ENCODE measurements at regions not wholly inside any gene's neighbourhood (a gene's known extent, or its start where the extent isn't known, plus 50 kb on each side); places are given as distances from the start of the nearest gene placed in this dataset.
"Not testable (repeated sequence)": the region's sequence is repeated elsewhere in the genome, so short reads cannot be mapped to it uniquely, and the experiment has no call there.

- Mint-ChIP-seq H3K4me1 (peaks cover 45 to 51% (median 47%) of the 10 kb centered on the region in 3 donors), H3K27me3 (no peaks in the 10 kb centered on the region), H3K36me3 (no peaks in the 10 kb centered on the region), H3K9me3 (peaks cover 0 to 4% (median 0%) of the 10 kb centered on the region in 3 donors), H3K4me3 (no peak overlapping the region), H3K27ac (no peak overlapping the region)
- CTCF ChIA-PET, result no interaction called here
- peaks cover 10 to 34% of the 10 kb centered on the region in 2 experiments for H3K4me1 ChIP-seq (ENCODE audit: control insufficient read depth in 1 of 2, extremely low read depth in 1 of 2, insufficient read depth in 2 of 2, low read length in 2 of 2)
- ATAC-seq (replicated peaks in 1 of 4), result no peak
- no peaks in the 10 kb centered on the region for H3K36me3 ChIP-seq (ENCODE audit: control insufficient read depth in 2 of 2, extremely low read depth in 1 of 2, insufficient read depth in 1 of 2, low read length in 1 of 2)
- no peak overlapping the region for H3K4me3 ChIP-seq (ENCODE audit: control insufficient read depth in 1 of 2, extremely low read depth in 1 of 2, low read length in 1 of 2)
- no peaks in the 10 kb centered on the region for H3K9me3 ChIP-seq
- no peak overlapping the region for H3K27ac ChIP-seq (ENCODE audit: low read length)
- H3K27me3 ChIP-seq (replicated peaks in 1 of 2; ENCODE audit: control insufficient read depth in 2 of 2, extremely low read depth in 1 of 2, insufficient read depth in 2 of 2, low read length in 1 of 2), result no peaks in the 10 kb centered on the region
- POLR2A ChIA-PET, result interaction anchor here in 1 of 2 donors (0.6 to 6.0 kb wide), 5 partner anchors 28 to 363 kb away, joined by 3 to 85 read pairs (median 10); a partner anchor contains a TSS
- DNase-seq, result no peak
- WGBS (ENCODE audit: insufficient coverage), result no CpG with 5 or more reads among the region's 3 CpGs
These were observed 98.6 kb downstream of the HFE start for GRCh38 chr6:26185802-26186201.

- H3K9me3 ChIP-seq, result no peaks in the 10 kb centered on the region
- H3K27ac ChIP-seq (ENCODE audit: low read length), result no peak overlapping the region
- DNase-seq, result no peak
- H3K27me3 ChIP-seq (replicated peaks in 1 of 2; ENCODE audit: control insufficient read depth in 2 of 2, extremely low read depth in 1 of 2, insufficient read depth in 2 of 2, low read length in 1 of 2), result no peaks in the 10 kb centered on the region
- no peak overlapping the region for H3K27ac Mint-ChIP-seq
- no peak for ATAC-seq (replicated peaks in 1 of 4)
- peaks cover 0 to 4% (median 0%) of the 10 kb centered on the region in 3 donors for H3K9me3 Mint-ChIP-seq
- ChIA-PET CTCF (interaction anchor here (1.4 to 2.7 kb wide), 2 partner anchors 29 to 30 kb away, joined by 3 to 26 read pairs; a partner anchor contains a TSS), POLR2A (interaction anchor here (0.6 to 6.0 kb wide), 11 partner anchors 10 to 86 kb away, joined by 3 to 105 read pairs (median 8); a partner anchor contains a TSS)
- H3K36me3 Mint-ChIP-seq, result no peaks in the 10 kb centered on the region
- H3K4me1 ChIP-seq (ENCODE audit: control insufficient read depth in 1 of 2, extremely low read depth in 1 of 2, insufficient read depth in 2 of 2, low read length in 2 of 2), result peaks cover 7 to 31% of the 10 kb centered on the region in 2 experiments
- no peaks in the 10 kb centered on the region for H3K36me3 ChIP-seq (ENCODE audit: control insufficient read depth in 2 of 2, extremely low read depth in 1 of 2, insufficient read depth in 1 of 2, low read length in 1 of 2)
- no peaks in the 10 kb centered on the region for H3K27me3 Mint-ChIP-seq
- WGBS (ENCODE audit: insufficient coverage), result 100% methylated on average over 5 of the region's 7 CpGs
- peaks cover 39 to 44% (median 40%) of the 10 kb centered on the region in 3 donors for H3K4me1 Mint-ChIP-seq
- no peak overlapping the region for H3K4me3 Mint-ChIP-seq
- H3K4me3 ChIP-seq (ENCODE audit: control insufficient read depth in 1 of 2, extremely low read depth in 1 of 2, low read length in 1 of 2), result no peak overlapping the region
These were observed 99.4 kb downstream of the HFE start for GRCh38 chr6:26186652-26187051.

GRCh38 chr6:26187292-26187691 is 100.1 kb downstream of the HFE start:
- Histone ChIP-seq H3K27me3 (replicated peaks in 1 of 2; ENCODE audit: control insufficient read depth in 2 of 2, extremely low read depth in 1 of 2, insufficient read depth in 2 of 2, low read length in 1 of 2) (no peaks in the 10 kb centered on the region), H3K36me3 (ENCODE audit: control insufficient read depth in 2 of 2, extremely low read depth in 1 of 2, insufficient read depth in 1 of 2, low read length in 1 of 2) (no peaks in the 10 kb centered on the region), H3K9me3 (no peaks in the 10 kb centered on the region), H3K27ac (ENCODE audit: low read length) (no peak overlapping the region), H3K4me3 (ENCODE audit: control insufficient read depth in 1 of 2, extremely low read depth in 1 of 2, low read length in 1 of 2) (no peak overlapping the region), H3K4me1 (ENCODE audit: control insufficient read depth in 1 of 2, extremely low read depth in 1 of 2, insufficient read depth in 2 of 2, low read length in 2 of 2) (peaks cover 7 to 31% of the 10 kb centered on the region in 2 experiments)
- no peak overlapping the region for H3K4me3 Mint-ChIP-seq
- no peaks in the 10 kb centered on the region for H3K36me3 Mint-ChIP-seq
- no peak overlapping the region for H3K27ac Mint-ChIP-seq
- ATAC-seq (replicated peaks in 1 of 4), result no peak
- DNase-seq, result no peak
- ChIA-PET CTCF (interaction anchor here (0.6 to 2.7 kb wide), 4 partner anchors 29 to 154 kb away, joined by 3 to 26 read pairs (median 4); a partner anchor contains a TSS), POLR2A (interaction anchor here (0.6 to 6.0 kb wide), 12 partner anchors 8 to 86 kb away, joined by 3 to 105 read pairs (median 6); a partner anchor contains a TSS)
- peaks cover 39 to 45% (median 40%) of the 10 kb centered on the region in 3 donors for H3K4me1 Mint-ChIP-seq
- no peaks in the 10 kb centered on the region for H3K27me3 Mint-ChIP-seq
- WGBS (ENCODE audit: insufficient coverage), result no CpG with 5 or more reads among the region's 3 CpGs
- peaks cover 0 to 4% (median 0%) of the 10 kb centered on the region in 3 donors for H3K9me3 Mint-ChIP-seq

GRCh38 chr6:26187981-26188635 is 100.9 kb downstream of the HFE start:
- peaks cover 0 to 4% (median 0%) of the 10 kb centered on the region in 3 donors for H3K9me3 Mint-ChIP-seq
- 16% methylated on average over 11 of the region's 20 CpGs for WGBS (ENCODE audit: insufficient coverage)
- Histone ChIP-seq H3K4me1 (ENCODE audit: control insufficient read depth in 1 of 2, extremely low read depth in 1 of 2, insufficient read depth in 2 of 2, low read length in 2 of 2) (peaks cover 7 to 29% of the 10 kb centered on the region in 2 experiments), H3K27ac (ENCODE audit: low read length) (peak overlapping the region; percentile 90), H3K4me3 (ENCODE audit: control insufficient read depth in 1 of 2, extremely low read depth in 1 of 2, low read length in 1 of 2) (peak overlapping the region; percentile 71 to 96), H3K36me3 (ENCODE audit: control insufficient read depth in 2 of 2, extremely low read depth in 1 of 2, insufficient read depth in 1 of 2, low read length in 1 of 2) (no peaks in the 10 kb centered on the region), H3K9me3 (no peaks in the 10 kb centered on the region), H3K27me3 (replicated peaks in 1 of 2; ENCODE audit: control insufficient read depth in 2 of 2, extremely low read depth in 1 of 2, insufficient read depth in 2 of 2, low read length in 1 of 2) (no peaks in the 10 kb centered on the region)
- no peaks in the 10 kb centered on the region for H3K36me3 Mint-ChIP-seq
- ATAC-seq (replicated peaks in 1 of 4) (peak in 2 of 4 experiments; percentile 2 to 15), DNase-seq (peak in 14 of 35 experiments; percentile 11 to 48 (median 34))
- H3K4me3 Mint-ChIP-seq, result peak overlapping the region; percentile 92 to 95 (median 94)
- POLR2A ChIA-PET, result interaction anchor here (0.5 to 6.0 kb wide), 30 partner anchors 9 to 1644 kb away, joined by 3 to 105 read pairs (median 6); a partner anchor contains a TSS
- CTCF ChIA-PET, result interaction anchor here in 1 of 2 donors (0.6 to 2.7 kb wide), 15 partner anchors 10 to 153 kb away, joined by 3 to 37 read pairs (median 5); a partner anchor contains a TSS
- H3K27ac Mint-ChIP-seq, result peak overlapping the region; percentile 95 to 98
- H3K27me3 Mint-ChIP-seq, result no peaks in the 10 kb centered on the region
- H3K4me1 Mint-ChIP-seq, result peaks cover 36 to 53% (median 39%) of the 10 kb centered on the region in 3 donors

- H3K36me3 Mint-ChIP-seq; DNase-seq; H3K27me3 Mint-ChIP-seq; H3K27me3 ChIP-seq (replicated peaks in 1 of 2; ENCODE audit: control insufficient read depth in 2 of 2, extremely low read depth in 1 of 2, insufficient read depth in 2 of 2, low read length in 1 of 2); H3K36me3 ChIP-seq (ENCODE audit: control insufficient read depth in 2 of 2, extremely low read depth in 1 of 2, insufficient read depth in 1 of 2, low read length in 1 of 2); H3K27ac Mint-ChIP-seq; H3K9me3 Mint-ChIP-seq; H3K27ac ChIP-seq (ENCODE audit: low read length); H3K9me3 ChIP-seq; H3K4me3 ChIP-seq (ENCODE audit: control insufficient read depth in 1 of 2, extremely low read depth in 1 of 2, low read length in 1 of 2); ATAC-seq (replicated peaks in 1 of 4); H3K4me3 Mint-ChIP-seq: not testable (repeated sequence)
- peaks cover 11 to 29% of the 10 kb centered on the region in 2 experiments for H3K4me1 ChIP-seq (ENCODE audit: control insufficient read depth in 1 of 2, extremely low read depth in 1 of 2, insufficient read depth in 2 of 2, low read length in 2 of 2)
- whole genome bisulfite sequencing (ENCODE audit: insufficient coverage), result no CpG with 5 or more reads among the region's 8 CpGs
- ChIA-PET POLR2A (interaction anchor here in 1 of 2 donors (0.5 to 9.1 kb wide), 4 partner anchors 13 to 81 kb away, joined by 3 to 154 read pairs (median 46); a partner anchor contains a TSS), CTCF (interaction anchor here in 1 of 2 donors (0.6 kb wide), 1 partner anchor 15 kb away, joined by 3 read pairs; no protein-coding TSS in a partner anchor)
- peaks cover 44 to 54% (median 44%) of the 10 kb centered on the region in 3 donors for H3K4me1 Mint-ChIP-seq
These were observed 104.3 kb downstream of the HFE start for GRCh38 chr6:26191512-26191911.

- Mint-ChIP-seq H3K4me3 (peak overlapping the region in 2 of 3 donors; percentile 1 to 97), H3K27me3 (no peaks in the 10 kb centered on the region), H3K36me3 (no peaks in the 10 kb centered on the region), H3K27ac (peak overlapping the region; percentile 54 to 98), H3K9me3 (no peaks in the 10 kb centered on the region), H3K4me1 (peaks cover 34 to 50% (median 38%) of the 10 kb centered on the region in 3 donors)
- Histone ChIP-seq H3K9me3 (no peaks in the 10 kb centered on the region), H3K36me3 (ENCODE audit: control insufficient read depth in 2 of 2, extremely low read depth in 1 of 2, insufficient read depth in 1 of 2, low read length in 1 of 2) (no peaks in the 10 kb centered on the region), H3K27ac (ENCODE audit: low read length) (no peak overlapping the region), H3K4me1 (ENCODE audit: control insufficient read depth in 1 of 2, extremely low read depth in 1 of 2, insufficient read depth in 2 of 2, low read length in 2 of 2) (peaks cover 9 to 25% of the 10 kb centered on the region in 2 experiments), H3K27me3 (replicated peaks in 1 of 2; ENCODE audit: control insufficient read depth in 2 of 2, extremely low read depth in 1 of 2, insufficient read depth in 2 of 2, low read length in 1 of 2) (no peaks in the 10 kb centered on the region), H3K4me3 (ENCODE audit: control insufficient read depth in 1 of 2, extremely low read depth in 1 of 2, low read length in 1 of 2) (no peak overlapping the region)
- WGBS (ENCODE audit: insufficient coverage), result no CpG with 5 or more reads among the region's 1 CpG
- ATAC-seq (replicated peaks in 1 of 4) (no peak), DNase-seq (no peak)
- ChIA-PET POLR2A (interaction anchor here (0.6 to 9.1 kb wide), 16 partner anchors 10 to 1280 kb away, joined by 3 to 526 read pairs (median 8); a partner anchor contains a TSS), CTCF (interaction anchor here (0.5 to 6.4 kb wide), 7 partner anchors 10 to 1939 kb away, joined by 3 to 36 read pairs (median 3); a partner anchor contains a TSS)
These were observed 106.5 kb downstream of the HFE start for GRCh38 chr6:26193467-26194328.
